IMR-90 (cell line): ENCODE measurements at regions not wholly inside any gene's neighbourhood (a gene's known extent, or its start where the extent isn't known, plus 50 kb on each side); places are given as distances from the start of the nearest gene placed in this dataset.

Experiments
- ATAC-seq: fragments of 200-7000 bp; cut with Tn5 transposase; 2 replicates; pipeline ENCODE4 v1.9.1; 2020; ENCODE audit warnings: low read depth, mild to moderate bottlenecking, moderate library complexity
- BruUV-seq: library from RNA; stranded (reverse); fragments of 400-500 nt; replicated peaks from 2 replicates; lab custom pipeline; 2021; lab: Mats Ljungman, UMichigan
- CTCF ChIA-PET: fragments of 300-600 bp; formaldehyde crosslinking; extraction: SDS; loops from one replicate; lab custom pipeline; 2021; ENCODE audit warnings: antibody characterized with exemption; lab: Yijun Ruan, JAX
- POLR2A ChIA-PET: fragments of 300-600 bp; sonication (Branson Sonifier 250); formaldehyde crosslinking; loops from one replicate; lab custom pipeline; 2022; ENCODE audit warnings: antibody characterized with exemption; ENCODE audit not compliant: unreplicated experiment; lab: Charles Lee
- DNase-seq: peaks from one replicate; pipeline ENCODE4 v3.0.0; 2013
- H2AFZ ChIP-seq: replicated peaks from 2 replicates; pipeline ENCODE3; 2013; ENCODE audit warnings: low read length, mild to moderate bottlenecking; ENCODE audit not compliant: poor library complexity
- H2AK5ac ChIP-seq: 2 replicates; pipeline ENCODE4 v1.6.1; 2013; ENCODE audit warnings: low read depth, low read length, inconsistent platforms
- H2AK9ac ChIP-seq: replicated peaks from 2 replicates; pipeline ENCODE3; 2013; ENCODE audit warnings: mild to moderate bottlenecking, low read depth, low read length, moderate library complexity; ENCODE audit not compliant: poor library complexity
- H2BK120ac ChIP-seq: 2 replicates; pipeline ENCODE4 v1.6.1; 2013; ENCODE audit warnings: low read depth, low read length, inconsistent platforms
- H2BK15ac ChIP-seq: 3 replicates; pipeline ENCODE4 v1.6.1; 2013; ENCODE audit warnings: low read depth, low read length, inconsistent platforms
- H2BK20ac ChIP-seq: 2 replicates; pipeline ENCODE4 v1.6.1; 2013; ENCODE audit warnings: low read depth, mild to moderate bottlenecking, inconsistent platforms, low read length, moderate library complexity
- H2BK5ac ChIP-seq: 2 replicates; pipeline ENCODE4 v1.6.1; 2013; ENCODE audit warnings: mild to moderate bottlenecking, low read depth, low read length, inconsistent platforms; ENCODE audit not compliant: poor library complexity, severe bottlenecking
- H3K14ac ChIP-seq: replicated peaks from 2 replicates; pipeline ENCODE4 v1.6.1; 2013; ENCODE audit warnings: low read depth, low read length, inconsistent platforms
- H3K18ac ChIP-seq: 2 replicates; pipeline ENCODE4 v1.6.1; 2013; ENCODE audit warnings: low read depth, low read length, control low read depth
- H3K23ac ChIP-seq: 2 replicates; pipeline ENCODE4 v1.6.1; 2013; ENCODE audit warnings: low read depth, low read length, inconsistent platforms
- H3K27ac ChIP-seq: 2 replicates; pipeline ENCODE4 v1.5.1; 2013; ENCODE audit warnings: mild to moderate bottlenecking, control low read depth, low read length; ENCODE audit not compliant: insufficient read depth
- H3K27me3 ChIP-seq: 2 replicates; pipeline ENCODE4 v1.6.1; 2013; ENCODE audit warnings: low read length; ENCODE audit not compliant: control insufficient read depth, insufficient read depth
- H3K36me3 ChIP-seq: 2 replicates; pipeline ENCODE4 v1.6.1; 2013; ENCODE audit warnings: low read length, mixed read lengths; ENCODE audit not compliant: control insufficient read depth, insufficient read depth
- H3K4ac ChIP-seq: 2 replicates; pipeline ENCODE4 v1.6.1; 2013; ENCODE audit warnings: low read depth, low read length, inconsistent platforms
- H3K4me1 ChIP-seq: 2 replicates; pipeline ENCODE4 v1.6.1; 2013; ENCODE audit warnings: low read length, mixed read lengths; ENCODE audit not compliant: control insufficient read depth, insufficient read depth
- H3K4me2 ChIP-seq: 2 replicates; pipeline ENCODE4 v1.6.1; 2013; ENCODE audit warnings: low read depth, mild to moderate bottlenecking, control low read depth, low read length, moderate library complexity
- H3K4me3 ChIP-seq: 2 replicates; pipeline ENCODE4 v1.5.1; 2013; ENCODE audit warnings: low read depth, mild to moderate bottlenecking, control low read depth, low read length, moderate library complexity; ENCODE audit not compliant: insufficient read depth
- H3K56ac ChIP-seq: 2 replicates; pipeline ENCODE4 v1.6.1; 2013; ENCODE audit warnings: low read length, inconsistent platforms; ENCODE audit not compliant: insufficient read depth; ENCODE audit errors: extremely low read depth
- H3K79me1 ChIP-seq, 2 experiments: 2 replicates each; pipeline ENCODE4 v1.6.1; 2013; ENCODE audit warnings: low read length in 2 of 2, inconsistent platforms in 1 of 2, low read depth in 1 of 2
- H3K9ac ChIP-seq: 2 replicates; pipeline ENCODE4 v1.6.1; 2013; ENCODE audit warnings: low read depth, low read length, control low read depth
- H3K9me1 ChIP-seq: 2 replicates; pipeline ENCODE4 v1.6.1; 2013; ENCODE audit warnings: low read length, inconsistent platforms; ENCODE audit not compliant: insufficient read depth
- H3K9me3 ChIP-seq: 2 replicates; pipeline ENCODE4 v1.6.1; 2013; ENCODE audit warnings: low read length; ENCODE audit not compliant: control insufficient read depth, insufficient read depth
- H4K20me1 ChIP-seq: 2 replicates; pipeline ENCODE4 v1.6.1; 2013; ENCODE audit warnings: low read length, inconsistent platforms; ENCODE audit not compliant: insufficient read depth
- H4K5ac ChIP-seq: 2 replicates; pipeline ENCODE4 v1.6.1; 2013; ENCODE audit warnings: mild to moderate bottlenecking, low read depth, low read length, control low read depth
- H4K8ac ChIP-seq, 2 experiments: 2 replicates each; pipeline ENCODE4 v1.6.1; 2013; ENCODE audit warnings: low read depth in 2 of 2, low read length in 2 of 2, control low read depth in 1 of 2, inconsistent platforms in 1 of 2
- H4K91ac ChIP-seq: 2 replicates; pipeline ENCODE4 v1.6.1; 2013; ENCODE audit warnings: low read depth, low read length, inconsistent platforms; ENCODE audit not compliant: insufficient read depth
- BHLHE40 ChIP-seq: fragments of 150-350 bp; IDR thresholded peaks from 2 replicates; pipeline ENCODE4 v1.6.1; 2016; ENCODE audit warnings: mild to moderate bottlenecking, low read depth, low read length
- MXI1 ChIP-seq: IDR thresholded peaks from 2 replicates; pipeline ENCODE4 v1.6.1; 2012; ENCODE audit warnings: low read depth, mild to moderate bottlenecking, low read length, moderate library complexity, borderline replicate concordance
- RAD21 ChIP-seq: IDR thresholded peaks from 2 replicates; pipeline ENCODE4 v1.6.1; 2012; ENCODE audit warnings: low read length, improper control_type of control experiment
- RFX5 ChIP-seq: IDR thresholded peaks from 2 replicates; pipeline ENCODE4 v1.8.0; 2012; ENCODE audit warnings: low read depth, mild to moderate bottlenecking, low read length, moderate library complexity
- SMC3 ChIP-seq: fragments of 150-350 bp; IDR thresholded peaks from 2 replicates; pipeline ENCODE4 v1.6.1; 2016; ENCODE audit warnings: low read depth, mild to moderate bottlenecking, antibody characterized with exemption, low read length, moderate library complexity
- WGBS, 2 experiments: methylation state at CpG; one replicate each; pipeline versions ENCODE4 v1.1.5 to v1.1.7; 2013; ENCODE audit warnings: missing lambda C conversion rate in 2 of 2; ENCODE audit not compliant: insufficient read length in 1 of 2; ENCODE audit errors: extremely low coverage in 2 of 2; 5-methylcytosine and 5-hydroxymethylcytosine counted together
- dilution Hi-C: fragments of 300-500 bp; cut with HindIII; formaldehyde crosslinking; loops from one replicate; pipeline ENCODE4 v1.14.3; 2018; ENCODE audit warnings: low sequenced_read_pairs; ENCODE audit not compliant: unreplicated experiment
- in situ Hi-C: fragments of 300-500 bp; cut with MboI; formaldehyde crosslinking; loops from 3 replicates; pipeline ENCODE4 v1.14.3; 2019; ENCODE audit warnings: low sequenced_read_pairs, inconsistent platforms, mixed read lengths
- intact Hi-C: fragments of 100-400 bp; cut with micrococcal nuclease; formaldehyde crosslinking; loops from 2 replicates; pipeline ENCODE4 v1.10.0; 2022

- Histone ChIP-seq H3K27ac (no peak overlapping the region), H2AK5ac (no peak overlapping the region), H3K4me2 (no peak overlapping the region), H4K91ac (no peak overlapping the region), H3K56ac (no peak overlapping the region), H3K9me3 (no peaks in the 10 kb centered on the region), H4K5ac (no peak overlapping the region), H4K8ac (no peak overlapping the region), H3K27me3 (no peaks in the 10 kb centered on the region), H4K20me1 (no peaks in the 10 kb centered on the region), H3K4me1 (no peaks in the 10 kb centered on the region), H2BK15ac (no peak overlapping the region), H3K18ac (no peak overlapping the region), H3K9me1 (no peaks in the 10 kb centered on the region), H3K36me3 (no peaks in the 10 kb centered on the region), H2BK20ac (no peak overlapping the region), H3K4me3 (no peak overlapping the region), H3K9ac (no peak overlapping the region), H3K23ac (no peak overlapping the region), H3K79me1 (no peaks in the 10 kb centered on the region), H2AFZ (no peak overlapping the region), H3K4ac (no peak overlapping the region), H2AK9ac (no peak overlapping the region), H2BK120ac (no peak overlapping the region), H2BK5ac (no peak overlapping the region), H3K14ac (no peak overlapping the region)
- TF ChIP-seq RAD21 (no peak), MXI1 (no peak), BHLHE40 (no peak), SMC3 (no peak), RFX5 (no peak)
- POLR2A ChIA-PET = no interaction called here
- dilution Hi-C loops = no loop called here
- CTCF ChIA-PET = no interaction called here
- no TSS peak for BruUV-seq
- in situ Hi-C loops = no loop called here
- intact Hi-C loops = no loop called here
- DNase-seq (peak; percentile 8), ATAC-seq (no peak)
- WGBS, 2 experiments = 5% methylated on average over 4 of the region's 6 CpGs; no CpG with 5 or more reads in 1 of the 2 experiments
These were observed 84.8 kb upstream of the FICD start for GRCh38 chr12:108430245-108430644.
